Keratinocyte (primary cell): ENCODE measurements at regions not wholly inside any gene's neighbourhood (a gene's known extent, or its start where the extent isn't known, plus 50 kb on each side); places are given as distances from the start of the nearest gene placed in this dataset.
"Not testable (repeated sequence)": the region's sequence is repeated elsewhere in the genome, so short reads cannot be mapped to it uniquely, and the experiment has no call there.

Source experiments
- DNase-seq: peaks from one replicate; pipeline ENCODE4 v3.0.0-alpha.2; 2011; ENCODE audit warnings: low read depth, missing footprints, low spot score
- FAIRE-seq: peaks from 2 replicates; lab custom pipeline; 2011; peaks lifted over from hg19 to GRCh38; lab: Jason Lieb, UNC
- H2AFZ ChIP-seq: 2 replicates; pipeline ENCODE4 v1.6.0; 2012; ENCODE audit warnings: low read length, control low read depth, inconsistent platforms; ENCODE audit not compliant: control insufficient read depth
- H3K27ac ChIP-seq: 2 replicates; pipeline ENCODE4 v1.5.1; 2011; ENCODE audit warnings: low read length; ENCODE audit not compliant: control insufficient read depth, insufficient read depth
- H3K27me3 ChIP-seq: 3 replicates; pipeline ENCODE4 v1.6.0; 2011; ENCODE audit warnings: low read length; ENCODE audit not compliant: control insufficient read depth, insufficient read depth; ENCODE audit errors: extremely low read depth
- H3K36me3 ChIP-seq, 2 experiments: 2 replicates in 1 of 2; 3 replicates in 1 of 2; pipeline ENCODE4 v1.5.1; 2011; ENCODE audit warnings: low read length in 2 of 2, mild to moderate bottlenecking in 1 of 2; ENCODE audit not compliant: control insufficient read depth in 2 of 2, insufficient read depth in 2 of 2; ENCODE audit errors: extremely low read depth in 1 of 2
- H3K4me1 ChIP-seq: 3 replicates; pipeline ENCODE4 v1.5.1; 2011; ENCODE audit warnings: low read length; ENCODE audit not compliant: control insufficient read depth, insufficient read depth; ENCODE audit errors: extremely low read depth
- H3K4me2 ChIP-seq: 3 replicates; pipeline ENCODE4 v1.6.0; 2011; ENCODE audit warnings: low read depth, low read length; ENCODE audit not compliant: control insufficient read depth, insufficient read depth; ENCODE audit errors: extremely low read depth
- H3K4me3 ChIP-seq, 3 experiments: fragments of 200-600 bp in 1 of 3; sonication (generic) in 1 of 3; 2 replicates in 2 of 3; 3 replicates in 1 of 3; pipeline ENCODE4 v1.5.1; 2011 to 2016; ENCODE audit warnings: low read length in 3 of 3, mild to moderate bottlenecking in 3 of 3, control low read depth in 2 of 3, inconsistent platforms in 1 of 3, low read depth in 1 of 3, mixed read lengths in 1 of 3, mixed run types in 1 of 3, moderate library complexity in 1 of 3; ENCODE audit not compliant: control insufficient read depth in 2 of 3, insufficient read depth in 2 of 3; ENCODE audit errors: extremely low read depth in 1 of 3
- H3K79me2 ChIP-seq: 2 replicates; pipeline ENCODE4 v1.6.0; 2012; ENCODE audit warnings: low read length; ENCODE audit not compliant: control insufficient read depth, insufficient read depth
- H3K9ac ChIP-seq: 3 replicates; pipeline ENCODE4 v1.6.0; 2011; ENCODE audit warnings: low read length; ENCODE audit not compliant: control insufficient read depth, insufficient read depth; ENCODE audit errors: extremely low read depth
- H3K9me1 ChIP-seq: 3 replicates; pipeline ENCODE4 v1.6.0; 2011; ENCODE audit warnings: low read length; ENCODE audit not compliant: control insufficient read depth, insufficient read depth; ENCODE audit errors: extremely low read depth
- H3K9me3 ChIP-seq: 2 replicates; pipeline ENCODE4 v1.5.1; 2012; ENCODE audit warnings: low read depth, low read length; ENCODE audit not compliant: control insufficient read depth
- H4K20me1 ChIP-seq: 3 replicates; pipeline ENCODE4 v1.6.0; 2011; ENCODE audit warnings: low read length; ENCODE audit not compliant: control insufficient read depth, insufficient read depth; ENCODE audit errors: extremely low read depth
- EZH2 ChIP-seq: IDR thresholded peaks from one replicate; pipeline ENCODE4 v1.6.1; 2012; ENCODE audit warnings: inconsistent platforms, mild to moderate bottlenecking, low read length, moderate library complexity
- dilution Hi-C: fragments of 300-500 bp; cut with MboI; formaldehyde crosslinking; loops from one replicate; pipeline ENCODE4 v1.7.0; 2020; ENCODE audit warnings: low sequenced_read_pairs; ENCODE audit not compliant: extremely low pct_ligation_motif_present
- TF ChIP-seq, protein P1 (sequence below), 3 experiments: IDR thresholded peaks in 1 of 3; conservative IDR thresholded peaks in 1 of 3; optimal IDR thresholded peaks in 1 of 3; 2 replicates in 2 of 3; 3 replicates in 1 of 3; pipeline versions ENCODE3 to v1.5.1; 2011; ENCODE audit warnings: low read length in 3 of 3, mild to moderate bottlenecking in 3 of 3, moderate library complexity in 2 of 3, control low read depth in 1 of 3, inconsistent platforms in 1 of 3; ENCODE audit not compliant: insufficient read depth in 2 of 3; ENCODE audit errors: extremely low read depth in 1 of 3

DNA sequence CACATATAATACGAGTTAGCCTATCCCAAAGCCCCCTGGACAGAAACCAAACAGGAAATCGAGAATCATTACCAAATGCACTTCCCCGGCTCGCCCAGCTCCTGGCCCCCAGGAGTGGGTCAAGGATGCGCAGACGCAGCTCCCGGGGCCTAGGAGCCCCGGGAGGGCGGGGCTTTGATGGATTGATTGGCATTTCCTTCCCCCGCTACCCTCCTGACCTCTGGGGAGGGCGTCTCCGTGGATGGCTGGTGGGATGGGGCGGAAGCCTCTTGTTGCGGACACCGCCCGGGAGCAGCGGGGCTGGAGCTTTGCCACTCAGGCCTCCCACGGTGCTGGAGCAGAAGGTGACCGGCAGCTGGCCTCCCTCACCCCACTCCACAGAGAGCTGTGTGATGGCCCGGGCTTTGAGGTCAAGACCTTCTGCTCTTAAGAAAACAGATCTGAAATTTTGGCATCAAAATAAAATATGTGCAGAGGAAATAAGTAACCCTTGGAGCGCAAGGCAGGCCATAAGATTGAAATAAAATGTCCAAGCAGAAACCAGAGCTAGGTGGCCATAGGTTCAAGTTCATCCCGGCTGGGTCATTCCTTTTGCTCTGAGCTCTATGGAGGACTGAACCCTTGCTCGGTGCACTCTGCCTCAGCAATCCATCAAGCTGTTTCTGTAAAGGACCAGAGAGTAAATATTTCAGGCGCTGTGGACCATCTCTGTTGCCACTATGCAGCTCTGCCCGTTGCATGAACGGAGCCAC, 262.3 kb downstream of the SOX9 start:
- TF ChIP-seq, protein P1, sequence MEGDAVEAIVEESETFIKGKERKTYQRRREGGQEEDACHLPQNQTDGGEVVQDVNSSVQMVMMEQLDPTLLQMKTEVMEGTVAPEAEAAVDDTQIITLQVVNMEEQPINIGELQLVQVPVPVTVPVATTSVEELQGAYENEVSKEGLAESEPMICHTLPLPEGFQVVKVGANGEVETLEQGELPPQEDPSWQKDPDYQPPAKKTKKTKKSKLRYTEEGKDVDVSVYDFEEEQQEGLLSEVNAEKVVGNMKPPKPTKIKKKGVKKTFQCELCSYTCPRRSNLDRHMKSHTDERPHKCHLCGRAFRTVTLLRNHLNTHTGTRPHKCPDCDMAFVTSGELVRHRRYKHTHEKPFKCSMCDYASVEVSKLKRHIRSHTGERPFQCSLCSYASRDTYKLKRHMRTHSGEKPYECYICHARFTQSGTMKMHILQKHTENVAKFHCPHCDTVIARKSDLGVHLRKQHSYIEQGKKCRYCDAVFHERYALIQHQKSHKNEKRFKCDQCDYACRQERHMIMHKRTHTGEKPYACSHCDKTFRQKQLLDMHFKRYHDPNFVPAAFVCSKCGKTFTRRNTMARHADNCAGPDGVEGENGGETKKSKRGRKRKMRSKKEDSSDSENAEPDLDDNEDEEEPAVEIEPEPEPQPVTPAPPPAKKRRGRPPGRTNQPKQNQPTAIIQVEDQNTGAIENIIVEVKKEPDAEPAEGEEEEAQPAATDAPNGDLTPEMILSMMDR (optimal IDR thresholded peaks at IDR 0.05 in 1 of 3, IDR thresholded peaks at IDR 0.05 in 1 of 3, conservative IDR thresholded peaks at IDR 0.05 in 1 of 3; ENCODE audit: extremely low read depth in 1 of 3, insufficient read depth in 2 of 3, low read length in 3 of 3) = no peak
- no peak for TF ChIP-seq EZH2
- H2AFZ ChIP-seq = no peak overlapping the region
- H3K27ac ChIP-seq = no peak overlapping the region
- no peak for DNase-seq
- no peak overlapping the region for H3K4me2 ChIP-seq
- no peak overlapping the region for H3K9ac ChIP-seq
- no peaks in the 10 kb centered on the region for H3K9me1 ChIP-seq
- no peak overlapping the region for H3K4me3 ChIP-seq
- no peak for FAIRE-seq
- no peaks in the 10 kb centered on the region for H3K79me2 ChIP-seq
- H3K36me3 ChIP-seq = no peaks in the 10 kb centered on the region
- H4K20me1 ChIP-seq = no peaks in the 10 kb centered on the region
- dilution Hi-C loops = no loop called here
- H3K9me3 ChIP-seq = no peaks in the 10 kb centered on the region
- peaks cover 11% of the 10 kb centered on the region for H3K4me1 ChIP-seq
- no peaks in the 10 kb centered on the region for H3K27me3 ChIP-seq

DNA sequence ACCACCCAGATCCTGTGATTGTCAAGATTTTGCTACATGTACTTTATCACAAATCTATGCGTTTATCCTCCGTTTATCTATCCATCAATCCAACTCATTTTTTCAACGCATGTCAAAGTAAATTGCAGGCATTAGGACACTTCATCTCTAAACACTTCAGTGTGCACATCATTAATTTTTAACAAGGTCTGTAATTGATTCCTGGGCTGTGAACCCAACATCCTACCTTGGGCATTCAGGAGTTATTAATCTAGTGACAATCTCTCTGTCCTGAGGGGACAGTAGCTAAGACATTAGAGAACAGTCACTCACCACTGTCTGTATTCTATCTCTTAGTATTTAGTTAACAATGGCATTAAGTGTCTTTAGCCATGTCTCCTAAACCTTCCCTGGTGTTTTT, 264.7 kb downstream of the SOX9 start:
- peaks cover 30% of the 10 kb centered on the region for H3K4me1 ChIP-seq
- no peaks in the 10 kb centered on the region for H3K27me3 ChIP-seq
- no peak overlapping the region for H3K4me3 ChIP-seq
- H4K20me1 ChIP-seq = no peaks in the 10 kb centered on the region
- FAIRE-seq (no peak), DNase-seq (no peak)
- dilution Hi-C loops = no loop called here
- H3K36me3 ChIP-seq = no peaks in the 10 kb centered on the region
- H3K9ac ChIP-seq = no peak overlapping the region
- H3K79me2 ChIP-seq = no peaks in the 10 kb centered on the region
- TF ChIP-seq, protein P1 (optimal IDR thresholded peaks at IDR 0.05 in 1 of 3, IDR thresholded peaks at IDR 0.05 in 1 of 3, conservative IDR thresholded peaks at IDR 0.05 in 1 of 3; ENCODE audit: extremely low read depth in 1 of 3, insufficient read depth in 2 of 3, low read length in 3 of 3) = no peak
- TF ChIP-seq EZH2 = no peak
- H2AFZ ChIP-seq = no peak overlapping the region
- H3K9me3 ChIP-seq = no peaks in the 10 kb centered on the region
- H3K9me1 ChIP-seq = no peaks in the 10 kb centered on the region
- H3K4me2 ChIP-seq = no peak overlapping the region
- H3K27ac ChIP-seq = no peak overlapping the region

DNA sequence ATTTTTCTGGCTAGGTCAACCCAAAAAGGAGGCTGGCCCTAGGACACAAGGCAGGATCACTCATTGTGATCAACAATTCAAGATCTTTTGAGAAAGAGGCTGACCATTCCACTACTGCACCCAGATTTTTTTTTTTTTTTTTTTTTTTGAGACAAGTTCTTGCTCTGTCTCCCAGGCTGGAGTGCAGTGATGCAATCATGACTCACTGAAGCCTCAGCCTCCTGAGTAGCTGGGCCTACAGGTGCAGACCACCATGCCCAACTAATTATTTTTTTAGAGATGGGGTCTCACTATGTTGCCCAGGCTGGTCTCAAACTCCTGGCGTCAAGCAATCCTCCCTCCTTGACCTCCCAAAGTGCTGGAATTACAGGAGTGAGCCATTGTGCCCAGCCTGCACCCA, 265.4 kb downstream of the SOX9 start:
- H3K27me3 ChIP-seq, H3K36me3 ChIP-seq, H3K9ac ChIP-seq, H3K9me3 ChIP-seq, H3K79me2 ChIP-seq, FAIRE-seq, H2AFZ ChIP-seq, H3K9me1 ChIP-seq, H4K20me1 ChIP-seq, DNase-seq, H3K4me3 ChIP-seq, dilution Hi-C loops, H3K27ac ChIP-seq: not testable (repeated sequence)
- Histone ChIP-seq H3K4me2 (peak overlapping the region; percentile 30), H3K4me1 (peaks cover 37% of the 10 kb centered on the region)
